ENCODE measurements at regions not wholly inside any gene's neighbourhood (a gene's known extent, or its start where the extent isn't known, plus 50 kb on each side); places are given as distances from the start of the nearest gene placed in this dataset.

DNA sequence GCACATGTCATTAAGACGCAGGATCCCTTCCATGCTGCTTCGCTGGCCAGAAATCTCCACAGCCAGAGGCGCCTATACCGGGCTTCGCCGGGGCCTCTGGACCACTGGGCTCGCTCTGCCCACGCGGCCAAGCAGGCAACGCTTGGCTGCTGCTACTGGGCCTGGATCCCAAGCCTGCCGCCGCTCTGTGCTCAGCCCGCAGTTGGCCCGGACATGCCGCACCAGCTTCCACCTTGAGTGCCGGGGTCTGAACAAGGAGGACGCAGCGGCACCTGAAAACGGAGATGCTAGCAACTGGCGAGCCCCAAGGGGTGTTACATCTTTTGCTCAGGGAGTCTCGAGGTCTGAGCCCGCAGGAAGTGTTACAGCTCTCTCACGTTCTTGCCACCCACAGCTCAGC lies 409.9 kb upstream of the SGCG start:
- no peak for TF ChIP-seq POLR2A (IDR thresholded peaks at IDR 0.05)
- no peak for TF ChIP-seq POLR2AphosphoS5 (IDR thresholded peaks at IDR 0.05)
- TF ChIP-seq, protein P1, sequence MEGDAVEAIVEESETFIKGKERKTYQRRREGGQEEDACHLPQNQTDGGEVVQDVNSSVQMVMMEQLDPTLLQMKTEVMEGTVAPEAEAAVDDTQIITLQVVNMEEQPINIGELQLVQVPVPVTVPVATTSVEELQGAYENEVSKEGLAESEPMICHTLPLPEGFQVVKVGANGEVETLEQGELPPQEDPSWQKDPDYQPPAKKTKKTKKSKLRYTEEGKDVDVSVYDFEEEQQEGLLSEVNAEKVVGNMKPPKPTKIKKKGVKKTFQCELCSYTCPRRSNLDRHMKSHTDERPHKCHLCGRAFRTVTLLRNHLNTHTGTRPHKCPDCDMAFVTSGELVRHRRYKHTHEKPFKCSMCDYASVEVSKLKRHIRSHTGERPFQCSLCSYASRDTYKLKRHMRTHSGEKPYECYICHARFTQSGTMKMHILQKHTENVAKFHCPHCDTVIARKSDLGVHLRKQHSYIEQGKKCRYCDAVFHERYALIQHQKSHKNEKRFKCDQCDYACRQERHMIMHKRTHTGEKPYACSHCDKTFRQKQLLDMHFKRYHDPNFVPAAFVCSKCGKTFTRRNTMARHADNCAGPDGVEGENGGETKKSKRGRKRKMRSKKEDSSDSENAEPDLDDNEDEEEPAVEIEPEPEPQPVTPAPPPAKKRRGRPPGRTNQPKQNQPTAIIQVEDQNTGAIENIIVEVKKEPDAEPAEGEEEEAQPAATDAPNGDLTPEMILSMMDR (IDR thresholded peaks at IDR 0.05): no peak
